PC-3 (cell line): ENCODE measurements at regions not wholly inside any gene's neighbourhood (a gene's known extent, or its start where the extent isn't known, plus 50 kb on each side); places are given as distances from the start of the nearest gene placed in this dataset.

Experiments
- ATAC-seq: fragments of 200-7000 bp; cut with Tn5 transposase; 2 replicates; pipeline ENCODE4 v1.9.1; 2020; ENCODE audit warnings: mild to moderate bottlenecking, moderate library complexity
- BruUV-seq: library from RNA; stranded (reverse); fragments of 400-500 nt; replicated peaks from 2 replicates; lab custom pipeline; 2021; lab: Mats Ljungman, UMichigan
- CTCF ChIA-PET: fragments of 300-600 bp; sonication (Branson Sonifier 250); formaldehyde crosslinking; loops from one replicate; lab custom pipeline; 2022; ENCODE audit warnings: antibody characterized with exemption; lab: Charles Lee
- POLR2A ChIA-PET: fragments of 300-600 bp; sonication (Branson Sonifier 250); formaldehyde crosslinking; loops from one replicate; lab custom pipeline; 2022; ENCODE audit warnings: antibody characterized with exemption; ENCODE audit not compliant: unreplicated experiment; lab: Charles Lee
- DNase-seq: peaks from one replicate; pipeline ENCODE4 v3.0.0-alpha.2; 2015
- H2AFZ ChIP-seq: fragments of 300-600 bp; sonication (generic); 2 replicates; pipeline ENCODE4 v1.6.0; 2016; ENCODE audit warnings: antibody characterized with exemption, low read length
- H3F3A ChIP-seq: fragments of 300-600 bp; sonication (generic); one replicate; pipeline ENCODE4 v1.6.0; 2017; ENCODE audit warnings: antibody characterized with exemption, low read length, control low read depth, mild to moderate bottlenecking; ENCODE audit not compliant: unreplicated experiment
- H3K27ac ChIP-seq: fragments of 300-600 bp; sonication (generic); 2 replicates; pipeline ENCODE4 v1.5.1; 2016; ENCODE audit warnings: mild to moderate bottlenecking, low read length
- H3K27me3 ChIP-seq: fragments of 300-600 bp; sonication (generic); 2 replicates; pipeline ENCODE4 v1.6.1; 2016; ENCODE audit warnings: low read length, mixed read lengths
- H3K36me3 ChIP-seq: fragments of 300-600 bp; sonication (generic); 2 replicates; pipeline ENCODE4 v1.6.1; 2016; ENCODE audit warnings: low read depth, mixed run types, low read length, mixed read lengths
- H3K4me1 ChIP-seq: fragments of 300-600 bp; sonication (generic); 2 replicates; pipeline ENCODE4 v1.5.1; 2016; ENCODE audit warnings: low read length; ENCODE audit not compliant: insufficient read depth
- H3K4me2 ChIP-seq: fragments of 300-600 bp; sonication (generic); 2 replicates; pipeline ENCODE4 v1.6.0; 2016; ENCODE audit warnings: low read length
- H3K4me3 ChIP-seq: fragments of 300-600 bp; sonication (generic); 2 replicates; pipeline ENCODE4 v1.5.1; 2016; ENCODE audit warnings: mild to moderate bottlenecking, low read length, mixed read lengths
- H3K79me2 ChIP-seq: fragments of 300-600 bp; sonication (generic); 2 replicates; pipeline ENCODE4 v1.6.1; 2017; ENCODE audit warnings: low read length, mixed read lengths
- H3K9ac ChIP-seq: fragments of 300-600 bp; sonication (generic); 2 replicates; pipeline ENCODE4 v1.6.0; 2016; ENCODE audit warnings: mild to moderate bottlenecking, low read length
- H3K9me2 ChIP-seq: fragments of 300-600 bp; sonication (generic); replicated peaks from 2 replicates; pipeline ENCODE4 v1.6.1; 2016; ENCODE audit warnings: mixed run types, low read length, mixed read lengths
- H3K9me3 ChIP-seq: fragments of 300-600 bp; sonication (generic); 2 replicates; pipeline ENCODE4 v1.6.1; 2016; ENCODE audit warnings: low read length, mixed read lengths
- H4K20me1 ChIP-seq: fragments of 300-600 bp; sonication (generic); 2 replicates; pipeline ENCODE4 v1.6.1; 2016; ENCODE audit warnings: low read length, mixed read lengths
- CTCF ChIP-seq: fragments of 300-600 bp; sonication (generic); conservative IDR thresholded peaks from 2 replicates; pipeline ENCODE4 v1.5.1; 2017; ENCODE audit warnings: antibody characterized with exemption, low read depth, mild to moderate bottlenecking, low read length
- EZH2 ChIP-seq: fragments of 300-600 bp; sonication (generic); IDR thresholded peaks from one replicate; pipeline ENCODE4 v1.6.1; 2017; ENCODE audit warnings: antibody characterized with exemption, mild to moderate bottlenecking, low read length; ENCODE audit not compliant: unreplicated experiment
- EZH2phosphoT487 ChIP-seq: fragments of 300-600 bp; sonication (generic); IDR thresholded peaks from 2 replicates; pipeline ENCODE4 v1.6.1; 2018; ENCODE audit warnings: mild to moderate bottlenecking, antibody characterized with exemption, low read length, borderline replicate concordance
- intact Hi-C: fragments of 100-400 bp; cut with micrococcal nuclease; formaldehyde crosslinking; loops from 2 replicates; pipeline ENCODE4 v1.9.0; 2023

- no peaks in the 10 kb centered on the region for H4K20me1 ChIP-seq
- H3K79me2 ChIP-seq: no peaks in the 10 kb centered on the region
- H3K4me3 ChIP-seq: no peak overlapping the region
- no peaks in the 10 kb centered on the region for H3K36me3 ChIP-seq
- DNase-seq (peak; percentile 98), ATAC-seq (peak; percentile 84)
- no peak overlapping the region for H2AFZ ChIP-seq
- no peaks in the 10 kb centered on the region for H3K9me2 ChIP-seq
- H3K4me2 ChIP-seq: peak overlapping the region; percentile 1
- peaks cover 20% of the 10 kb centered on the region for H3K4me1 ChIP-seq
- no peaks in the 10 kb centered on the region for H3K27me3 ChIP-seq
- no peaks in the 10 kb centered on the region for H3K9me3 ChIP-seq
- no TSS peak for BruUV-seq
- H3K27ac ChIP-seq: 0 out of 2 replicates have a peak overlapping the region, but pooled peaks have one; percentile 0
- no peaks in the 10 kb centered on the region for H3F3A ChIP-seq
- POLR2A ChIA-PET: interaction anchor here (0.6 kb wide), 2 partner anchors 89 to 376 kb away, joined by 3 to 6 read pairs; no protein-coding TSS in a partner anchor
- no peak overlapping the region for H3K9ac ChIP-seq
- intact Hi-C loops: loop anchor here (2.0 kb wide), 1 partner anchor 274 kb away; no protein-coding TSS in a partner anchor
- TF ChIP-seq EZH2phosphoT487: no peak
- TF ChIP-seq EZH2: no peak
- no peak for TF ChIP-seq CTCF
- CTCF ChIA-PET: interaction anchor here (0.6 to 1.9 kb wide), 6 partner anchors 140 to 781 kb away, joined by 3 to 13 read pairs (median 4); no protein-coding TSS in a partner anchor
Measured at GRCh38 chr10:53598914-53599313, 826.3 kb upstream of the MBL2 start.

- H3K27me3 ChIP-seq: no peaks in the 10 kb centered on the region
- peak; percentile 29 for DNase-seq
- CTCF ChIA-PET: interaction anchor here (0.6 to 1.9 kb wide), 2 partner anchors 282 to 400 kb away, joined by 5 to 13 read pairs; no protein-coding TSS in a partner anchor
Measured at GRCh38 chr10:53597835-53598251, 825.3 kb upstream of the MBL2 start.

GRCh38 chr10:53580465-53580864, 807.9 kb upstream of the MBL2 start:
- POLR2A ChIA-PET: no interaction called here
- Histone ChIP-seq H3K4me2 (no peak overlapping the region), H3F3A (no peaks in the 10 kb centered on the region), H3K36me3 (no peaks in the 10 kb centered on the region), H3K9ac (no peak overlapping the region), H3K9me2 (no peaks in the 10 kb centered on the region), H3K9me3 (no peaks in the 10 kb centered on the region), H2AFZ (no peak overlapping the region), H3K27me3 (no peaks in the 10 kb centered on the region), H3K4me3 (no peak overlapping the region), H4K20me1 (no peaks in the 10 kb centered on the region), H3K27ac (no peak overlapping the region), H3K79me2 (no peaks in the 10 kb centered on the region), H3K4me1 (peaks cover 11% of the 10 kb centered on the region)
- intact Hi-C loops: no loop called here
- BruUV-seq: no TSS peak
- no peak for TF ChIP-seq EZH2
- TF ChIP-seq CTCF: peak; percentile 55; the same call in 1 of the 2 replicates
- ATAC-seq: no peak
- DNase-seq: no peak
- CTCF ChIA-PET: interaction anchor here (0.6 to 1.4 kb wide), 3 partner anchors 21 to 1273 kb away, joined by 3 to 4 read pairs (median 3); no protein-coding TSS in a partner anchor

More at GRCh38 chr10:53597835-53598251, 825.3 kb upstream of the MBL2 start:
- Histone ChIP-seq H3K9me2 (no peaks in the 10 kb centered on the region), H3K9me3 (no peaks in the 10 kb centered on the region), H3F3A (no peaks in the 10 kb centered on the region), H3K27ac (no peak overlapping the region), H3K79me2 (no peaks in the 10 kb centered on the region), H3K36me3 (no peaks in the 10 kb centered on the region), H3K4me2 (no peak overlapping the region), H3K4me3 (no peak overlapping the region), H4K20me1 (no peaks in the 10 kb centered on the region), H3K4me1 (peaks cover 20% of the 10 kb centered on the region), H3K9ac (no peak overlapping the region), H2AFZ (no peak overlapping the region)
- ATAC-seq: no peak
- BruUV-seq: no TSS peak
- TF ChIP-seq EZH2phosphoT487 (no peak), EZH2 (no peak)
- POLR2A ChIA-PET: no interaction called here
- intact Hi-C loops: loop anchor here (2.0 kb wide), 1 partner anchor 273 kb away; no protein-coding TSS in a partner anchor
